Naive thymus-derived CD4-positive, alpha-beta T cell (primary cell): ENCODE measurements at regions not wholly inside any gene's neighbourhood (a gene's known extent, or its start where the extent isn't known, plus 50 kb on each side); places are given as distances from the start of the nearest gene placed in this dataset.
"Not testable (repeated sequence)": the region's sequence is repeated elsewhere in the genome, so short reads cannot be mapped to it uniquely, and the experiment has no call there.

ENCODE experiments used
- ATAC-seq: fragments of 150-1000 bp; cut with Tn5 transposase; 2 replicates; pipeline ENCODE4 v1.10.0; 2021; ENCODE audit warnings: mild to moderate bottlenecking, moderate library complexity
- CTCF ChIA-PET: fragments of 350-600 bp; sonication (Branson Sonifier 250); formaldehyde crosslinking; loops from one replicate; lab custom pipeline; 2021; ENCODE audit warnings: antibody characterized with exemption; lab: Charles Lee
- POLR2A ChIA-PET: fragments of 350-600 bp; sonication (Branson Sonifier 250); formaldehyde crosslinking; loops from one replicate; lab custom pipeline; 2021; ENCODE audit warnings: antibody characterized with exemption, inconsistent platforms; lab: Charles Lee
- DNase-seq, 9 donors: peaks; one replicate each; pipeline versions ENCODE4 v3.0.0 to v3.0.0-alpha.2; 2020 to 2022; ENCODE audit warnings: mixed read lengths in 1 of 9
- H3K27ac ChIP-seq: one replicate; pipeline ENCODE4 v1.7.0; 2013; ENCODE audit warnings: mild to moderate bottlenecking, low read depth, low read length, moderate library complexity
- H3K27me3 ChIP-seq, 2 donors: one replicate each; pipeline ENCODE4 v1.7.0; 2013; ENCODE audit warnings: low read length in 2 of 2, mild to moderate bottlenecking in 2 of 2, moderate library complexity in 2 of 2; ENCODE audit not compliant: control insufficient read depth in 2 of 2, insufficient read depth in 2 of 2
- H3K36me3 ChIP-seq, 3 experiments: 1 replicate in 2 of 3; 2 replicates in 1 of 3; pipeline ENCODE4 v1.7.0; 2013; ENCODE audit warnings: low read length in 3 of 3, mild to moderate bottlenecking in 3 of 3, moderate library complexity in 1 of 3; ENCODE audit not compliant: insufficient read depth in 3 of 3, control insufficient read depth in 2 of 3
- H3K4me1 ChIP-seq, 2 donors: one replicate each; pipeline ENCODE4 v1.7.0; 2013; ENCODE audit warnings: low read length in 2 of 2, mild to moderate bottlenecking in 2 of 2, moderate library complexity in 1 of 2; ENCODE audit not compliant: control insufficient read depth in 2 of 2, insufficient read depth in 2 of 2
- H3K4me3 ChIP-seq: 2 replicates; pipeline ENCODE4 v1.7.0; 2013; ENCODE audit warnings: mild to moderate bottlenecking, low read length
- H3K9me3 ChIP-seq, 3 experiments: 1 replicate in 2 of 3; 2 replicates in 1 of 3; pipeline ENCODE4 v1.7.0; 2013; ENCODE audit warnings: low read length in 3 of 3; ENCODE audit not compliant: control insufficient read depth in 2 of 3
- H3K27ac Mint-ChIP-seq, 9 donors: one replicate each; pipeline ENCODE4 v1.8.0; 2020 to 2022; ENCODE audit warnings: mixed read lengths in 9 of 9, mild to moderate bottlenecking in 8 of 9, moderate library complexity in 5 of 9, inconsistent platforms in 2 of 9
- H3K27me3 Mint-ChIP-seq, 5 donors: one replicate each; pipeline ENCODE4 v1.8.0; 2021 to 2022; ENCODE audit warnings: mixed read lengths in 5 of 5, mild to moderate bottlenecking in 1 of 5
- H3K36me3 Mint-ChIP-seq, 5 donors: one replicate each; pipeline ENCODE4 v1.8.0; 2020 to 2022; ENCODE audit warnings: mixed read lengths in 5 of 5, mild to moderate bottlenecking in 3 of 5, inconsistent platforms in 1 of 5
- H3K4me1 Mint-ChIP-seq, 7 donors: one replicate each; pipeline ENCODE4 v1.8.0; 2020 to 2022; ENCODE audit warnings: mixed read lengths in 7 of 7, mild to moderate bottlenecking in 3 of 7, inconsistent platforms in 1 of 7
- H3K4me3 Mint-ChIP-seq, 10 donors: one replicate each; pipeline ENCODE4 v1.8.0; 2020 to 2022; ENCODE audit warnings: mild to moderate bottlenecking in 10 of 10, mixed read lengths in 10 of 10, moderate library complexity in 6 of 10, inconsistent platforms in 2 of 10
- H3K9me3 Mint-ChIP-seq, 11 donors: one replicate each; pipeline ENCODE4 v1.8.0; 2020 to 2022; ENCODE audit warnings: mixed read lengths in 11 of 11, mild to moderate bottlenecking in 4 of 11, inconsistent platforms in 1 of 11, moderate library complexity in 1 of 11
- intact Hi-C, 2 donors: fragments of 100-400 bp; cut with micrococcal nuclease; formaldehyde crosslinking; loops; one replicate each; pipeline ENCODE4 v1.15.1; 2023

DNA sequence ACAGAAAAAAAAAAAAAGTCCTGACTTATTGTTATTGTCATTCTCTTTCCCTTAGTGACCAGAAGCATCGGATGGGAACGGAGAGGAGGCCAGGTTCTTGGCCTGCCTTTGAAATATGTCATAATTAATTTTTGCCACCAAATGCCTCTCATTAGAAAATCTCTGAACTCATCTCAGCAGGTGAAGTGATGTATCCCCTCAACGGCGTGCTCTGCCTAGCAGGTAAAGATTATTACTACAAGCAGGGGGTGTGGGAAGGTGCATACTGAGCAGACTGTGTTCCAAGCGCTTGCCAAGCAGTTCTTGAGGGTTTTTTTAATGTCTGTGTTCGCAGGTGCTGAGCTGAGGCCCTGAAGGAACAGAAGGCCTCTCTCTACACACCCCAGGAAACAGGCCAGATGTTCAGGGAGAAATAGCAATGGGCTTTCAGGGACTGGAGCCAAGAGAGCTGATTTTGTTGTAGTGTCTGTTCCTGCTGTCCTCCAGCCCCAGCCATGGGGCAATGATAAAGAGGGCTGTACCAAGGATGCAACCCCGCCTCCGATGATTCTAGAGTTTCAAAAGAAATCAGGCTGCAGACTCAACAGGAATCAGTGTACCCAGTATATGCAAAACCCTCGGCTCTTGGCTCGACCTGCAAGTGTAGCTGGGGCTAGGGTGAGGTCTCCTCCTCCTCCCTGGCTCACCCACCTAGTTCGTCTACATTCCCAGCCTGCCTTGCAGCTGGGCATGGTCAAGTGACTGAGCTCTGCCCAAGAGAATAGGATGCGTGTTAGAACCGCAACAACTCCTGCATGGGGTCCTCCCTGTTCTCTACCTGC is 181.4 kb upstream of the LRRC61 start:
- H3K36me3 ChIP-seq, H3K27ac ChIP-seq, CTCF ChIA-PET, H3K27me3 Mint-ChIP-seq, H3K4me1 Mint-ChIP-seq, H3K36me3 Mint-ChIP-seq, H3K4me1 ChIP-seq, H3K27ac Mint-ChIP-seq, POLR2A ChIA-PET, DNase-seq, H3K27me3 ChIP-seq, H3K4me3 Mint-ChIP-seq, ATAC-seq, H3K4me3 ChIP-seq, H3K9me3 Mint-ChIP-seq, H3K9me3 ChIP-seq, intact Hi-C loops: not testable (repeated sequence)

DNA sequence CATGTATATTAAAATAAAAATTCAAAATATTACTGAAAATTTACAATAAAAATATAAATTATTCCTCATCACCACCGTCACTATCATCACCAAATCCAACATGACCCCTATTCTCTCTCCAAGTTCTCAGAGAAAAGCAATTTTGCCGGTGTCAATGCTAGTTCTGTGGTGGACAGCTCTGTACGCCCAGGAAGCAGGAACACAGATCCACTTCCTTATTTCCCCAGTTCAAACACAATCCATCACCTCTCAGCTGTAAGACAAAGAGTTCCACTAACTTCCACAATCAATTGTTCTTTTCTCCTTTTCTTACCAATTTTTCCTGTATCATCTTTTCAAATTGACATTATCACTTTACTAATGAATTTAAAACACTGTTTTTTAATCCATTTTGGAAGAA is 177.0 kb upstream of the LRRC61 start:
- H3K27me3 ChIP-seq, POLR2A ChIA-PET, H3K4me3 Mint-ChIP-seq, H3K27ac ChIP-seq, H3K36me3 Mint-ChIP-seq, H3K4me1 ChIP-seq, H3K36me3 ChIP-seq, ATAC-seq, H3K4me1 Mint-ChIP-seq, intact Hi-C loops, H3K9me3 ChIP-seq, H3K27me3 Mint-ChIP-seq, CTCF ChIA-PET, H3K27ac Mint-ChIP-seq, H3K4me3 ChIP-seq, H3K9me3 Mint-ChIP-seq, DNase-seq: not testable (repeated sequence)

DNA sequence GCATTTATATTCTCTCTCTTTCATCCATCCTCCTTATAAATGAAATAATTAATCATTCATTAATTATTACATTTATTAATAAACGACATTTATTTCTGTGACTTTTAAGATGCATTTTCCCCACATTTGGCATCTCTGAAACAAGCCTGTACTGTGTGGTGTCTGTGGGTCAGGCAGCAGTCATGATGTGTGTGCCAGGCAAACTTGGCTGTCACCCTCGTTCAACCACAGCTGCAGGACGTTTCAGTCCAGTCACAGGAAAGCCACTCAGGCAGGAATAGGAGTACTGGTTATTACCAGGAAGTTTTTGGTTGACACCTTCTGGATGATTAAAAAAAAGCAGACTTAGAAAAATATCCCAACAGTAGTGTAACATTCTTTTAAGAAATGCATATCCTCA is 175.6 kb upstream of the LRRC61 start:
- H3K27me3 ChIP-seq, CTCF ChIA-PET, DNase-seq, intact Hi-C loops, H3K4me1 ChIP-seq, H3K36me3 ChIP-seq, H3K9me3 Mint-ChIP-seq, POLR2A ChIA-PET, H3K27ac ChIP-seq, H3K27ac Mint-ChIP-seq, H3K36me3 Mint-ChIP-seq, H3K4me3 Mint-ChIP-seq, H3K4me1 Mint-ChIP-seq, ATAC-seq, H3K9me3 ChIP-seq, H3K4me3 ChIP-seq, H3K27me3 Mint-ChIP-seq: not testable (repeated sequence)

DNA sequence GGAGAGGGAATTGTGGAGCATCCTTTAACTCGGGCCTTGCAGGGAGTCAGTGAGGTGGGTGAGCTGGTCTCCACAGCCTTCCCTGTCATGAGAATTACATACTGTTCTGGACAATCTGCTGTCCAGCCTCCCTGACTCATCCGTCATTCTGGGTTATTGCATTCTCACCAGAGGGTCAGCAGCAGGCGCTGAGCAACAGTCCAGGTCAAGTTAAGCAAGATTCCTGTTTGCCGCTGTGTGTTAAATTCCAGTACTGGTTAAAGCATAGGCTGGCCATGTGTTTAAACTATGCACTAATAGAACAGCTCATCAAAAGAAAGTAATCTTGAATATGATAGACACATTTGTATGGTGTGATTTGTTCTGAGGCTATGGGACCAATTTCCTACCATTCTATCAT is 167.1 kb upstream of the LRRC61 start:
- intact Hi-C loops, result not testable (repeated sequence)

DNA sequence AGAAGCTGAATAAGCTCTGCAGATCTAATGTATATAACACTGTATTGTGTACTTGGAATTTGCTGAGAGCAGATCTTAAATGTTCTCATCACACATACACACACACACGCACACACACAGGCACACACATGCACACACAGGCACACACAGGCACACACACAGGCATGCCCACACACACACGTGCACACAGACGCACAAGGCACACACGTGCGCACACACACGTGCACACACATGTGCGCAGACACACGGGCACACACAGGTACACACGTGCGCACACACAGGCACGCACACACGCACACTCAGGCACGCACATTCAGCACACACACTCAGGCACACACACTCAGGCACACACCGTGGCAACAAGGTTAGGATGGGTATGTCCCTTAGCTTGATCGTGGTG is 164.5 kb upstream of the LRRC61 start:
- H3K4me3 Mint-ChIP-seq, H3K27me3 ChIP-seq, ATAC-seq, CTCF ChIA-PET, H3K9me3 Mint-ChIP-seq, H3K4me3 ChIP-seq, DNase-seq, H3K36me3 ChIP-seq, H3K27ac ChIP-seq, H3K27me3 Mint-ChIP-seq, POLR2A ChIA-PET, H3K4me1 Mint-ChIP-seq, H3K9me3 ChIP-seq, intact Hi-C loops, H3K36me3 Mint-ChIP-seq, H3K27ac Mint-ChIP-seq, H3K4me1 ChIP-seq: not testable (repeated sequence)

More for the DNA sequence above, 167.1 kb upstream of the LRRC61 start:
- H3K27me3 ChIP-seq, H3K4me3 Mint-ChIP-seq, H3K27ac Mint-ChIP-seq, POLR2A ChIA-PET, ATAC-seq, H3K27me3 Mint-ChIP-seq, H3K4me1 ChIP-seq, H3K4me3 ChIP-seq, CTCF ChIA-PET, H3K36me3 ChIP-seq, H3K9me3 Mint-ChIP-seq, H3K4me1 Mint-ChIP-seq, H3K27ac ChIP-seq, H3K9me3 ChIP-seq, DNase-seq: not testable (repeated sequence)
- peaks cover 0 to 10% (median 0%) of the 10 kb centered on the region in 5 donors for H3K36me3 Mint-ChIP-seq

DNA sequence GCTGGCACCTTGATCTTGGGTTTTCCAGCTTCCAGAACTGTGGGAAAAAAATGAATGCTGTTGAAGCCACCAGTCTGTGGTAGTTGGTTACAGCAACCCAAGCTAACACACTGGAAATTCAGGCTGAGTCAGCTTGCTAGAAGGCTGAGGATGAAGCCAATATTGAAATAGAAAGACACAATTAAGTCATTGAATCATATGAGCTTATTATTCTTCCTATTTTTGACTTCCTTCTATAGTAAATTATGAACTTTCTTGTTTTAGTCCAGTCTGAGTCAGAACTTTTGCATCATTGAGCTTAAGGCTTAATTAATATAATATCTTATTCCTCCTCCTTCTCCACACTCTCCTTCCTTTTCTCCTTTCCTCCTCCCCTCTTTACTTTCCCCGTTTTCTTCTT is 153.6 kb upstream of the LRRC61 start:
- H3K27me3 Mint-ChIP-seq, H3K27ac Mint-ChIP-seq, H3K4me3 Mint-ChIP-seq, H3K4me1 ChIP-seq, H3K9me3 Mint-ChIP-seq, H3K4me3 ChIP-seq, H3K9me3 ChIP-seq, H3K36me3 ChIP-seq, H3K27me3 ChIP-seq, H3K27ac ChIP-seq, CTCF ChIA-PET, DNase-seq, H3K4me1 Mint-ChIP-seq, intact Hi-C loops, POLR2A ChIA-PET: not testable (repeated sequence)
- peak; percentile 31 for ATAC-seq
- H3K36me3 Mint-ChIP-seq, result peaks cover 0 to 13% (median 1%) of the 10 kb centered on the region in 5 donors

DNA sequence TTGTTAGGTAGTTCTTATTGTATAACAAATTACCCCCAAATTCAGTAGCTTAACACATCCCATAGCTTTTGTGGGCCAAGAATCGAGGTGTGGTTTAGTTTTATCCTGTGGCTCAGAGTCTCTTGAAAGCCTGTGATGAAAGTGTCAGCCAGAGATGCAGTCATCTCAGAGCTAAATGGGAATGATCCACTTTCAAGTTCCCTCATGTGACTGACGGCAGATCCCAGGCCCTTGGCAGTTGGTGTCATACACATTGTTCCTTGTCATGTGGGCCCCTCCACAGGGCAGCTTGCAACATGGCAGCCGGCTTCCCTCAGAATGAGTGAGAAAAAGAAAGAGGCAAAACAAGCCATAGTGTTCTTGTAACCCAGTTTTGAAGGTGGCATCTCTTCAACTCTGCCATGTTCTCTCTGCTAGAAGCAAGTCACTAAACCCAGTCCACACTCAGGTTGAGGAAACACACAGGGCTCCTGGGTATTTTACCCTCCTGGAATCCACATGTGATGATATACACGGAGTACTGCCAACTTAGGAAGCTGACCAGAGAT is 153.1 kb upstream of the LRRC61 start:
- peaks cover 0 to 14% (median 1%) of the 10 kb centered on the region in 5 donors for H3K36me3 Mint-ChIP-seq
- DNase-seq, H3K27me3 Mint-ChIP-seq, H3K4me3 Mint-ChIP-seq, H3K27me3 ChIP-seq, H3K27ac ChIP-seq, H3K9me3 ChIP-seq, CTCF ChIA-PET, H3K27ac Mint-ChIP-seq, H3K4me1 ChIP-seq, H3K36me3 ChIP-seq, H3K4me3 ChIP-seq, intact Hi-C loops, ATAC-seq, H3K4me1 Mint-ChIP-seq, POLR2A ChIA-PET, H3K9me3 Mint-ChIP-seq: not testable (repeated sequence)
